Activated gamma-delta T cell treated with anti-CD3 and anti-CD28 coated beads, Interleukin-2, amount 50 U/mL, for 16 hours (primary cell): ENCODE measurements at regions not wholly inside any gene's neighbourhood (a gene's known extent, or its start where the extent isn't known, plus 50 kb on each side); places are given as distances from the start of the nearest gene placed in this dataset.
"Not testable (repeated sequence)": the region's sequence is repeated elsewhere in the genome, so short reads cannot be mapped to it uniquely, and the experiment has no call there.

Experiments
- DNase-seq: peaks from one replicate; pipeline ENCODE4 v3.0.0-alpha.2; 2020; ENCODE audit warnings: low read depth

- no peak for DNase-seq
These were observed 717.9 kb upstream of the SLC8A1 start for GRCh38 chr2:41169744-41170143.

- no peak for DNase-seq
These were observed 718.7 kb upstream of the SLC8A1 start for GRCh38 chr2:41170589-41170988.

GRCh38 chr2:41180387-41180786 lies 728.5 kb upstream of the SLC8A1 start:
- DNase-seq: no peak

- DNase-seq: no peak
These were observed 731.1 kb upstream of the SLC8A1 start for GRCh38 chr2:41182961-41183360.

GRCh38 chr2:41187376-41188122 lies 735.7 kb upstream of the SLC8A1 start:
- DNase-seq: no peak

- no peak for DNase-seq
These were observed 742.3 kb upstream of the SLC8A1 start for GRCh38 chr2:41194230-41194629.

- DNase-seq: no peak
These were observed 745.9 kb upstream of the SLC8A1 start for GRCh38 chr2:41197781-41198180.

GRCh38 chr2:41199334-41199733 lies 747.4 kb upstream of the SLC8A1 start:
- no peak for DNase-seq

- DNase-seq: no peak
These were observed 752.4 kb upstream of the SLC8A1 start for GRCh38 chr2:41204315-41204714.

- DNase-seq: no peak
These were observed 754.1 kb upstream of the SLC8A1 start for GRCh38 chr2:41206004-41206403.

GRCh38 chr2:41207578-41207977 lies 755.7 kb upstream of the SLC8A1 start:
- DNase-seq: no peak

- not testable (repeated sequence) for DNase-seq
These were observed 758.1 kb upstream of the SLC8A1 start for GRCh38 chr2:41210030-41210429.

GRCh38 chr2:41216978-41217377 lies 765.1 kb upstream of the SLC8A1 start:
- DNase-seq: no peak

- no peak for DNase-seq
These were observed 770.7 kb upstream of the SLC8A1 start for GRCh38 chr2:41222593-41222992.

- no peak for DNase-seq
These were observed 782.2 kb upstream of the SLC8A1 start for GRCh38 chr2:41234093-41234492.

- DNase-seq: no peak
These were observed 789.6 kb upstream of the SLC8A1 start for GRCh38 chr2:41241325-41242000.

GRCh38 chr2:41242001-41242331 lies 790.1 kb upstream of the SLC8A1 start:
- DNase-seq: no peak

- no peak for DNase-seq
These were observed 779.7 kb upstream of the PKDCC start for GRCh38 chr2:41267929-41268659.

GRCh38 chr2:41283079-41283775 lies 764.6 kb upstream of the PKDCC start:
- no peak for DNase-seq

GRCh38 chr2:41293491-41293890 lies 754.3 kb upstream of the PKDCC start:
- DNase-seq: no peak

GRCh38 chr2:41294331-41294730 lies 753.5 kb upstream of the PKDCC start:
- no peak for DNase-seq

GRCh38 chr2:41313082-41313481 lies 734.7 kb upstream of the PKDCC start:
- no peak for DNase-seq
